UCSD-AML1 (cell line): ENCODE measurements at regions not wholly inside any gene's neighbourhood (a gene's known extent, or its start where the extent isn't known, plus 50 kb on each side); places are given as distances from the start of the nearest gene placed in this dataset.

ENCODE experiments used
- DNase-seq: peaks from one replicate; lab custom pipeline; 2025; ENCODE audit not compliant: unreplicated experiment; lab: John Stamatoyannopoulos, UW

DNA sequence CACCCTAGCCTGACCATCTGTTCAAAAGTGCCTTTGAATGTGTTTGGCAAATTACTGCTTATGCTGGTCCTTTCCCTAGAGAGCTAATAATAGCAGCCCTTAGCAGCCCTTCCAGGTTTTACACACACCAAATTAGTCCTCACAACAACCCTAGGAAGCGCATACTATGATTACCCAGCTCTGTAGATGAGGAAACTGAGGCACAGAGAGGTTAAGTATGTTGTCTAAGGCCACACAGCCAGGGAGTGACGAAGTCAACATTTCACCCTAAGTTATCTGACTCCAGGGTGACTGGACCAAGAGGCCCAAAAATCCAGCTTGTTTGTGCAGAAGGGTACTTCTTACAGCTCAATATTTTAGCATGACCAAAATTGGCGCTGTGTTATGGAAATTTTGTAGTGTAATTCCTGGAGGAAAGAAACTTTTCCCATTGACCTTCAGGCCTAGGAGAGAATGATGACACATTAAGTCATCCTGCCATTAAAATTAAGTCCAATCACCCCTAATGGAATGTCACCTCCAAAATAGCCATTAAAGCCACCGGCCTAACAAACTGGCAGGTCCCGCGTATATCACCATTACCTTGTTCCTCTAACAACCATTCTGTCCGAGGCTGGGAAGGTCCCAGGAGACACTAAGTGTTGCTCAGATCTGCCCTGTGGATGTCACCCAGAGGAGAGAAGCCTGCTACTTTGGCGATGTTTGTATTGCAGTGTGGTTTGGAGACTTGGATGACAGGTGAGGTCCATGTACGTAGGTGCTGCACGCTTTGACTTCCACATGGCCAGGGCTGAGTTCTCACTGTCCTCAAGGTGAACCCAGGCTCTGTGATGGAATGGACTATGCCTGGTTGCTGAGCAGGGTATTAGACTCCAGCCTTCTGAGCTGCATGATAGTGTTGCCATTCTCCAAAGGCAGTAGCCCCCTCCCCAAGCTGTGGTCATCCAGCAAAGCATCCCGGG lies 258.3 kb downstream of the TOMM20 start:
- DNase-seq = no peak

DNA sequence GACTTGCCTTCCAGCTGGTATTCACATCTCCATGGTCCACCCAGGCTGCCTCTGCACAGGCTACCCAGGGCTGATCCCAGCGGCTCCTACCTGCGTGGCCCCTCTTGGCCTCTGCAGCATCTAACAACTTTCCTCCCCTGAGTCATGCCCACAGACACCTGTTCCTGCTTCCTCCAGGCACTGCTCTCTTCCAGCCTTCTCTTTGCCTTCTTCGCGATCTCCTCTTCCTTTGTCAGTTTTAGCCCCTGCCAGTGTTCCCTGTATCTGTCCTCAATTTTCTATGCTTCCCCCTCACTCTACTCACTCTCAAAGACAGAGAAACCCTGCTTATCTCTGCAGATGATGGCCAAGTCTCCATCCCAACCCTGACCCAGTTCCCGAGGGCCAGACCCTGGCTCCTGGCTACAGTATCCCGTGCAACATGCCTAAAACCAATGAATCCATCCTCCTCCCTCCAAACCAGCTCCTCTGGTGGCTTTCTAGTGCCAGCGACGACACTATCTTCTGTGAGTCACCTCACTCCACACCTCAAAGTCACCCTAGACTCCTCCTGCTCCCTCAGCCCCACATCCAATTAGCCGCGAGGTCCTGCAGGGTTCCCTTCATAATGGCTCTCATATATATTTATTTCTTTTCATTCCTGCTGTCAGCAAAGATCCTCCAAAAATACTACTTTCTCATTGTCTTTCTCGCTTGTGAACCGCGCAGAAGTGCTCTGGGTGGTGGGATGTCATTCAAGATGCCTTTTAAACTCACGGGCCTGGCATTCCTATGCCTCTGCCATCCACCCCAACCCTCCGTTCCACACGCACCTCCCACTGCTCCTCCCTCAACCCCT lies 259.2 kb downstream of the TOMM20 start:
- DNase-seq = no peak

DNA sequence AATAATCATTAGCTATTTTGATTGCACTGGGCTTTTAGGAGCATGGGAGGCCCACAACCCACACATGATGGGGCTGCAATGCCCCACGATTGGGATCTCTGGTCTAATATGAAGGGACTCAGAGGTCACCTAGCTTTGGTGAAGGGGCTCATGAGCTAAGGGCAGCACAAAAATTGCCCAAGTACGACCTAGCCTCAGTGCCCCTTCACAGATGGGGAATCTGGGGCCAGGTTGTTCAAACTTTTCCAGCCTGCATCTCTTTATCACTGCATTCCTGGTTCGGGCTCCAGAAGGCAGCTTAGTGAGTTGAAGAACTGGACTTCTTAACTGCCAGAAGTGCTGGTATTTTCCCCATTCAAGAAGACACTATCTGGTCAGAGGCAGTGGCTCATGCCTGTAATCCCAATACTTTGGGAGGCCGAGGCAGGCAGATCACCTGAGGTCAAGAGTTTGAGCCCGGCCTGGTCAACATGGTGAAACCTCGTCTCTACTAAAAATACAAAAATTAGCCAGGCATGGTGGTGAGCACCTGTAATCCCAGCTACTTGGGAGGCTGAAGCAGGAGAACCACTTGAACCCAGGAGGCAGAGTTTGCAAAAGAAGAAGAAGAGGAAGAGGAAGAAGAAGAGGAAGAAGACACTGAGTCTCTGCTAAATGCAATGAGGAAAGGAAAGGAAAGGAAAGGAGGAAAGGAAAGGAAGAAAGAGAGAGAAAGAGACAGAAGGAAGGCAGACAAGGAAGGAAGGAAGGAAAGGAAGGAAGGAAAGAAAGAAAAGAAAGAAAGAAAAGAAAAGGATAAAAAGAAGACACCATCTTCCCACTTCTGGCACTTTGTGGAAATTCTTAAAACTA lies 258.5 kb upstream of the IRF2BP2 start:
- no peak for DNase-seq

DNA sequence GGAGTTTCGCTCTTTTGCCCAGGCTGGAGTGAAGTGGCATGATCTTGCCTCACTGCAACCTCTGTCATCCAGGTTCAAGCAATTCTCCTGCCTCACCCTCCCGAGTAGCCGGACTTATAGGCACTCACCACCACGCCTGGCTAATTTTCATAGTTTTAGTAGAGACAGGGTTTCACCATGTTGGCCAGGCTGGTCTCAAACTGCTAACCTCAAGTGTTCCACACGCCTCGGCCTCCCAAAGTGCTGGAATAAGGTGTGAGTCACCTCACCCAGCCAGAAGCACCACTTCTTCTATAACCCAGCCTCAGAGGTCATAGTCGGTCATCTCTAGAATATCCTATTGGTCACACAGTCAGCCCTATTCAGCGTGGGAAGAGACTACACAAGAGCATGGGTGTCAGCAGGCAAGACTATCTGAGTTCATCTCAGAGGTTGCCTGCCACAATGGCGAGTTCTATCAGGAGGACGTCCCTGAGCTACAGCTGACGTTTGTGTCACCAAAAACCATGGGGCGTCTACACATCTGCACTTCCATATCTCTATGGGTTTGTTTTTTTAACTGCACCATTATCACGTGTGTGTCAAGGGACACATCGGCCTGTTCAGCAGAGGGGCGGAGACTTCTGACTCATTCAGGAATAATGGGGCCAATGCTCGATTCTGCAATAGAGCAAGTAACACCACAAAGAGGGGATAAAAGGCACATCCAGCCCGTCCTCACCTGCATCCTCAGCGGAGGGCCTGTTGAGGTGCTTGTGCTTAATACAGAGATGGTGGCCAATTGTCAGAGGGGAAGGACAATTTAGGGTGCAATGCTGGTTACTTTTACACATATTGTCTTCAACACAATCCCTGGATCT lies 256.3 kb upstream of the IRF2BP2 start:
- no peak for DNase-seq

DNA sequence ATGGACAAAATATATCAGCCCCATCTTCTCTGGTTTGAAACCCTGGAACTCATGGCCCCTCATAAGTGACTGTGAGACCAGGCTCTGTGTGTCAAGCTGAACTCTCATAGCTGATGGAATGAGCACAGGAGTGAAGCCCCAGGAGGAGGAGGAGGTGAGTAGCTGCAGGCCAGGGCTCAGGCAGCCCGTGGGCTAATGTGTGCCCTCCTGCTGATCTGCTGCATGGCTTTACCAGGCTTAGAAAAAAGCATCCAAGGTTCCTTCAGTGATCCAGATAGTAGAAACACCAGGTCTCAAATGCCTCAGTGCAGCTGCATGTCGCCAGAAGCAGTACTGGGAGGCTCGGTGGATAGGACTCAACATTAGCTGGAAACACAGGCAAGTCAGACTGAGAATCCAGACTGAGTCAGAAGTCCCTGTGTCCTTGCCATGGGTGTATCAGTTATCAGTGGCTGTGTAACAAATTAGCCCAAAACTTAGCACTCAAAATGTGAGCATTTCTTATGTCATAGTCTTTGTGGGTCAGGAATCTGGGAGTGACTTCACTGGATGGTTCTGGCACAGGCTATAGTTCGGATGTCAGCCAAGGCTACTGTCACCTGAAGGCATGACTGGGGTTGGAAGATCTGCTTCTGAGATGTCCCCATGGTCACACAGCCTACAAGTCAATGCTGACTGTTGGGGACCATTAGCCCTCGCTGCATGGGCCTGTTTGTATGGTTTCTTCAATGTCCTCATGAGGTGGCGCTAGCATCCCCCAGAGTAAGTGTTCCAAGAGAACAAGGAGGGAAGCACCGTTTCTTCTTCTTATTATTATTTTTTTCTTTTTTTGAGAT lies 255.4 kb upstream of the IRF2BP2 start:
- DNase-seq = no peak

DNA sequence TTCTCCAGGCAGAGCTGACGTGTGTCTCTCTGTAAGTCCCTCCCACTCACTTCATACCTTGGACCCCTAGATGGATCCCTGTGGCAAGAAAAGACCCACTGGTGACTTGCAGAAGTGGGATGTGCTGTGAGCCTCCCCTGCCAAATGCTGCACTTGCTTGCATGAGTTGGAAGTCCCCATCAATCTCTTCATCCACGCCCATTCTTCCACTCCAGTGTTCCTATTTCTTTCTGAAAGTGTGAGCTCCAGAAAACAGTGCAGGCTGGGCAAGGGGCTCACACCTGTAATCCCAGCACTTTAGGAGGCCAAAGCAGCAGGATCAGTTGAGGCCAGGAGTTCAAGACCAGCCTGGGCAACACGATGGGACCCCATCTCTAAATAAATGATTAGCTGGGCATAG lies 254.1 kb upstream of the IRF2BP2 start:
- no peak for DNase-seq

DNA sequence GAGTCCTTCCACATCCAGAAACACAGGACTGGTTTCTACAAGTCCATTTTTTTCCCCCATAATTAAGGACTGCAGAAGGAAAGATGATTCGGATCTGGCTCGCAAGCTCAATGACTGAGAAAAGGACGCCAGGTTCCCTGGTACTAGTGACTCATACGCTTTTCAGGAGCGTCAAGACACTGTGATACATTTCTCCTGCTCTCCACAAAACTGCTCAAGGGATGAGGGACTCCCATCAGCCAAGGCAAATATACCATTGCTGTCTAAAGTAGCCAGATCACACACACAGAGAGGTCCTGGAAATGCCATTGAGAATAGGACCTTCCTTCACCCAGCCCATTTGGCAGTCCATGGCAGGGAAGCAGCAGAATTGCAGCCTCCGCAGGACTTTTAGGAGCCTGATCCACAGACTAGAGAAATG lies 253.6 kb upstream of the IRF2BP2 start:
- no peak for DNase-seq

DNA sequence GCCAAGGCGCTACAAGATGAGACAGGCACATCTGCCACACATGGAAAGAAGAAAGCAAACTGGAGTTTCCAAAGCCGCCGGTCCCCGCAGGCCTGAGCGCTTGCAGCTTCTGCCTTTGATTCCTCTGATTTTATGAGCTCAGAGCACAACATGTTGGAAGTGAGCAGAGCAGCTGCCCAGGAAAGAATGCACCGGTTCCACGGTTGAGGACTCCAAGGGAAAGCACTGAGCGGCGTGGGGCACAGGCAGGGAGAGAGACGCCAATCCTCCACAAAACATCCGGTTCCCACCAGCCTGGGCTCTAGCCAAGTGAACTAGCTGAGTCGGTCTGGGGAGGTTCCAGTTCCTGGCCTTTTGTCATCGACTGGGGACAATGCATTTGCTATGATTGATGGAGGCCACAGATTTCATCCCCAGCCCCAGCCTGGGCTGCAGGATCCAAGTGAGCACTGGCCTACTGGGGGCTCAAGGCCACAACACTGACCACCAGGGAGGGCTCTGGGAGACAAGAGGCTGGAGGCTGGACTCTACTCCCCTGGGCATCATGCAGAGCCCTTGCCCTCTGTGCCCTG lies 253.1 kb upstream of the IRF2BP2 start:
- no peak for DNase-seq

DNA sequence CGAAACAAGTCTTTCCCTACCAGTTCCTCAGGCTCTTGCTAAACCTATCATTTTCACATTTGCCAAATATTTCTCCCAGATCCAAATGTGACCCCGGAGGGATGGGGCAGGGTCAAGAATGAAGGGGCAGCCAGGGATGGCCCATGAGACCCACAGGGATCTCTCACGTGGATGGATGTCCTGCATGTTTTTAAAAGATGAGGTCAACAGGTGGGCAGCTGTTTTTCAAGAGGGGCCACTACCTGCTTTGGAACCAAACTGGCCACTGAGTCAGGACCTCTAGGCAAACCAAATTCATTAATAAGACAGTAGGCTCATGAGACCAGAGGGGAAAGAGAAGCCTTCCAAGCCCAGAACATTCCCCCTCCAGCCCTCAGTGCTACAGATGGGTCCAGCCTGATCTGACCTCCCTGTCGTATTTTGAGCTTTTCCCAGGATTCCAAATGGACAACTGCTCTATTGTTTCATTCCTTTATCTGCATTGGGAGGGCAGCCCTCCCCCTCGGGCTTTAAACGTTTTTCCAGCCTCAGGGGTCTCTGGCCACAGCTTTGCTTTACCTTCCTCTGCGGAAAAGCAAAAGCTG lies 252.5 kb upstream of the IRF2BP2 start:
- DNase-seq = no peak

DNA sequence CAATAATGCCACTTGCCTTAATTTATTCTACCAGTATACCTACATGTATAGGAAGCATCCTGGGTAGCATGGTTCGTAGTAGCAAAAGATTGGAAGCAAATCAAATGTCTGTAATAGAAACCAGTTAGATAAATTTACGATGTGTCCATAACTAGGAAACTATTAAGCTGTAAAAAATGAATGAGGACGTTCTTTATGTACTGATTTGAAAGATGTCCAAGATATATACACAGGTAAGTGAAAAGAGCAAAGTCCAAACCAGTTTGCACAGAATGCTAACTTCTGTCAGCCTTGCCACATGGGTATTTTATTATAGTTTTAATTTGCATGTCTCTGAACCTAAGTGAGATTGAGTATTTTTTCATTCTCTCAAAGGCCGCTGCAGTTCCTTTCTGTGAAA lies 251.8 kb upstream of the IRF2BP2 start:
- no peak for DNase-seq

DNA sequence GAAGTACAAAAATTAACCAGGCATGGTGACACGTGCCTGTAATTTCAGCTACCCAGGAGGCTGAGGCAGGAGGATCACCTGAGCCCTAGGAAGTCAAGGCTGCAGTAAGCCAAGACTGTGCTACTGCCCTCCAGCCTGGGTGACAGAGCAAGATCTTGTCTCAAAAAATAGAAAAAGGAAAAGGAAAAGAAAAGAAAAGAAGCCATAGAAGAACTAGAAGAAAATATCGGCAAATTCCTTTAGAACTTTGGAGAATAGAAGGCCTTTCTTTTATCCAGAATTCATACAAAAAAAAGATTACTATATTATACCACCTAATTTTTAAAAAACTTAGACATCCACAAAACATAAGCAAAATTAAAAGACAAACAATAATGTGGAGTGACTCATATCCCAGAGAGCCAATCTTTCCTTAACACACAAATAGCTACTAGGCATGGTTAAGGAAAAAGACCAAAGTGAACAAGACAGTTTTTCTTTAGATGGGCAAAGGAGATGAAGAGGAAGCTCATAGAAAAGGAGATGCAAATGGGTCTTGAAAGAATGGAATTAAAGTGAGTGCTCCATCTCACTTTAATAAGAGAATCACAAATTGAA lies 251.1 kb upstream of the IRF2BP2 start:
- no peak for DNase-seq

DNA sequence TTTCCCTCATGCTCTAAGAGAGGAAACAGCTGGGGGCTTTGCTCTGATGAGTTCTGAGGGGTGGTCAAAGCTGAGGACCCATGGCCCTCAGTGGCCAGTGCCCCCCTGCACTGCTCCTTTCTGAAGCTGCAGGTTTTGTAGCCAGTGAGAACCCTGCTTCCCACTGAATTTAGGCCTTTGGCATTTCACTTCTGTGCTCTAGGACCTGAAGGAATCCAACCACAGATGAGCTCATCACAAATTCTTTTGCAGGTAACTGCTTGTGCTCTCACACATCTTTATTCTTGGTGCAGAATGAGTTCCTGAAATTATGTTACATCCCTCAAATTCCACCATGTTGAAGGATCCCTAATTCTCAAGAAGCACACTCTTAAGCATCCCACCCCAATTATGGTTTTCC lies 248.7 kb upstream of the IRF2BP2 start:
- DNase-seq = no peak

DNA sequence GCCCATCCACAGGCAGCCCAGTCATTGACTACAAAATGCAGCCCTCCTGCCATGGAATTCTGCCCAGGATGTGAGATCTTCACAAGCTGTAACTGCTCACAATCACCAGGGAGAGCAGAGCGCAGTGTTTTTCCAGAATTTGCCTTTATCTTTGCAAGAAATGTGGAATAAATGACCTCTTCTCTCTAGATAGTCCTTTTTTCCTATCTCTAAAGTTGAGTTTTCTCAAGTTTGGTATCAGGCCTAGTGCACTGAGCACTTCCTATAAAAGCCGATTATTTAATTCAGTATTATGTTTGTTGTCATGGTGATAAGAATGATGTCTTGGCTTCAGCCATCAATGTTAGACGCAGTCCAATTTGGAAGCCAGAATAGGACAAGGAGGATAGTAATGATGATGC lies 246.9 kb upstream of the IRF2BP2 start:
- no peak for DNase-seq

DNA sequence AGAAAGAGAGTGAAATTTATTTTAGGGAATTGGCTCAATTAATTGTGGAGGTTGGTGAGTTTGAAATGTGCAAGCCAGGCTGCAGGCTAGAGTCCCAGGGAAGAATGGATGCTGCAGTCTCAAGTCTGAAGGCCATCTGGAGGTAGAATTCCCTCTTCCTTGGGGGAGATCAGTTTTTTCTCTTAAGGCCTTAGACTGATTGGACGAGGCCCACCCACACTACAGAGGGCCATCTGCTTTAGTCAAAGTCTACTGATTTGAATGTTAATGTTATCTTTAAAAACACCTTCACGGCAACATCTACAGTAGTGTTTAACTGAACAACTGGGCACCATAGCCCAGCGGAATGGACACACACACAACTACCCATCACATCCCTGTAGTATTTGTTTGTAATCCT lies 245.9 kb upstream of the IRF2BP2 start:
- DNase-seq = no peak

DNA sequence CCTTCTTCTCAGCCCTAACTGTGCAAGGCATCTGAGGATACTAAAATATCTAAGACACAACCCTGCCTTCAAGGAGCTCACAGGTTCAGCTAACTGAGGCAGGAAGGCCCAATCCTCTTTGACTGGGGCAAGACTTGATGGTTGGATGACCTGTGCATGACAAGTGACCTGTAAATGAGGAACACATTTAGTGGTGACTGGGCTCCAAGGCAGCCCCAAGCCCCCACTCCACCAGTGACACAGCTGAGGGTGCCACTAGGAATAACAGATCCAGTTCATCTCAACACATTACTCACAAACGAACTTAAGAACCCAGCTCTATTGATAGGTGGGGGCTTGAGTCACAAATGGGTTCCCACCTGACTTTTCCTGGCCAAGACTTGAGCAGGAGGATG lies 244.7 kb upstream of the IRF2BP2 start:
- DNase-seq = no peak

DNA sequence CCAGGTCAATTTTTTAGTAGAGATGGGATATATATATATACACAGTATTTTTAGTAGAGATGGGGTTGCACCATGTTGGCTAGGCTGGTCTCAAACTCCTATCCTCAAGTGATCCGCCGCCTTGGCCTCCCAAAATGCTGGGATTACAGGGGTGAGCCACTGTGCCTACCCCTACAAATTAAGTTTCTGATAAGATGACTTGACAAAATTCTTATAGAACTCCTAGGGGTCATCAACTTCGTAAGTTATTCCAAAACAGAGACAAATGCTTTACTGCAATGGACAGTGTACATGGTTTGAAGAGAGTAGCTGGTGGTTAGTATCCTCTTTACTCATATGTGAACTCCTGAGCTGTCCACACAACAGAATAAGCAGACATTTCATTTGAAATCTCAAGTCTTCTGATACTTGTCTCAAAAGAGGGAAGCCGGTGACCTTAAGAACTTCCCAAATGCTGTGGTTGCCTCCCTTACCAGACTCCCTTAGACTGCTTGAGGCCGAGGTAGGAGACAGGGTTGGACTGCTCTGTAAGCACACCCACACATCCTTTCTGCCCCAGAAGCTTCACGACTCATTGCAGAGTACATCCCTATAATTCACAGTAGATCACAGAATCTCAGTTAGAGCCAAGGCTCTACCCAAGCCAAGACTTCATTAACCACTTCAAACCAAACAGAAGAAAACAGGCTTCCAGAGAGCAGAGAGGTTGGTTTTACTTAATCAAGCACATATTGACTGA lies 244.1 kb upstream of the IRF2BP2 start:
- no peak for DNase-seq

DNA sequence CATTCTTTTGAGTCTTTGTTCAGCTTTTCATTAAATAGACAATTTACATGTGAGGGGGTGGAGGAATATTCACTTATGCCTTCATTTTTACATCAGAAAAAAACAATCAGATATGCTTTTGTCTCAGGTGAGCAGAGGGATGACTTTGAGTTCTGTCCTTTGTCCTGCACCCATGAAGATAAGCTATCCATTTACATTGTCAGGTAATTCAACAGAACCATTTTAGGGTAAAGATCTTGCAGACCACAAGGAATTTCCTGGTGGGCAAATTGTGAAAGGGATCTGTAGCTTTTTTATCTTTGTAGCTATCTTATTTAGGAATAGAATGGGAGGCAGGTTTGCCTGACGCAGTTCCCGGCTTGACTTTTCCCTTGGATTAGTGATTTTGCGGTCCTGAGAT lies 242.7 kb upstream of the IRF2BP2 start:
- DNase-seq = no peak
